HL-60 (cell line): ENCODE measurements at regions not wholly inside any gene's neighbourhood (a gene's known extent, or its start where the extent isn't known, plus 50 kb on each side); places are given as distances from the start of the nearest gene placed in this dataset.

Source experiments
- DNase-seq, 2 experiments: peaks; one replicate each; pipeline ENCODE4 v3.0.0-alpha.2; 2010 to 2020; ENCODE audit warnings: low read depth in 1 of 2, low spot score in 1 of 2
- H3K27ac ChIP-seq: fragments of 250-450 bp; sonication (Bioruptor Pico); replicated peaks from 2 replicates; pipeline ENCODE4 v1.5.1; 2020; ENCODE audit warnings: mild to moderate bottlenecking, moderate library complexity
- H3K27me3 ChIP-seq: fragments of 250-450 bp; sonication (Bioruptor Pico); 2 replicates; pipeline ENCODE4 v1.5.1; 2021; ENCODE audit warnings: mild to moderate bottlenecking, moderate library complexity; ENCODE audit not compliant: insufficient read depth, poor library complexity, severe bottlenecking
- H3K4me3 ChIP-seq: replicated peaks from 2 replicates; pipeline ENCODE4 v1.5.1; 2011; ENCODE audit warnings: mild to moderate bottlenecking, control low read depth, low read length; ENCODE audit not compliant: insufficient read depth
- GABPA ChIP-seq: IDR thresholded peaks from 2 replicates; pipeline ENCODE4 v1.6.1; 2012; ENCODE audit warnings: low read depth
- POLR2AphosphoS5 ChIP-seq: IDR thresholded peaks from 2 replicates; pipeline ENCODE4 v1.6.1; 2012; ENCODE audit warnings: low read depth
- SPI1 ChIP-seq: IDR thresholded peaks from 2 replicates; pipeline ENCODE4 v1.6.1; 2012; ENCODE audit warnings: low read depth, mild to moderate bottlenecking, borderline replicate concordance
- TF ChIP-seq, protein P1 (sequence below): IDR thresholded peaks from one replicate; pipeline ENCODE4 v1.5.1; 2011; ENCODE audit warnings: low read length, control low read depth, inconsistent platforms; ENCODE audit not compliant: insufficient read depth
- TF ChIP-seq, protein P2 (sequence below): IDR thresholded peaks from 2 replicates; pipeline ENCODE4 v1.6.1; 2012; ENCODE audit warnings: low read depth; ENCODE audit not compliant: insufficient replicate concordance

DNA sequence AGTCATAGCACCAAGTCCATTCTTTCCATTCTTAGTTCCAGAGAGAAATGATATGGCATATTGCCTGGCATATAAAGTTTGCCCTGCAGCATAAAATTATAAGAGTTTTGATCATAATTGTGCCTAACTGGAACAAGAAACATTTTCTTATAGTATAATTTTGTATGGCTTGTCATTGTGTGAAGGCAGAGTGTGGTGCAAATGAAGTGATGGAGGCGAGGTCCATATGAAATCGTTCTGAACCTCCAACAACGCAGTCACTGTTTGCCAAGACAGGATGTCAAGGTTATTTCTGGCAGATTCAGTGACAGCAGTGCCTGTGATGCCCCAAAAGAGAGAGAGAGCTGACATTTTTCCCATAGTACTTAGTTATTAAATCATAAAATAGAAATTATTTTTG is 584.0 kb downstream of the ADGRL2 start:
- TF ChIP-seq, protein P1, sequence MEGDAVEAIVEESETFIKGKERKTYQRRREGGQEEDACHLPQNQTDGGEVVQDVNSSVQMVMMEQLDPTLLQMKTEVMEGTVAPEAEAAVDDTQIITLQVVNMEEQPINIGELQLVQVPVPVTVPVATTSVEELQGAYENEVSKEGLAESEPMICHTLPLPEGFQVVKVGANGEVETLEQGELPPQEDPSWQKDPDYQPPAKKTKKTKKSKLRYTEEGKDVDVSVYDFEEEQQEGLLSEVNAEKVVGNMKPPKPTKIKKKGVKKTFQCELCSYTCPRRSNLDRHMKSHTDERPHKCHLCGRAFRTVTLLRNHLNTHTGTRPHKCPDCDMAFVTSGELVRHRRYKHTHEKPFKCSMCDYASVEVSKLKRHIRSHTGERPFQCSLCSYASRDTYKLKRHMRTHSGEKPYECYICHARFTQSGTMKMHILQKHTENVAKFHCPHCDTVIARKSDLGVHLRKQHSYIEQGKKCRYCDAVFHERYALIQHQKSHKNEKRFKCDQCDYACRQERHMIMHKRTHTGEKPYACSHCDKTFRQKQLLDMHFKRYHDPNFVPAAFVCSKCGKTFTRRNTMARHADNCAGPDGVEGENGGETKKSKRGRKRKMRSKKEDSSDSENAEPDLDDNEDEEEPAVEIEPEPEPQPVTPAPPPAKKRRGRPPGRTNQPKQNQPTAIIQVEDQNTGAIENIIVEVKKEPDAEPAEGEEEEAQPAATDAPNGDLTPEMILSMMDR = no peak
- TF ChIP-seq, protein P2, sequence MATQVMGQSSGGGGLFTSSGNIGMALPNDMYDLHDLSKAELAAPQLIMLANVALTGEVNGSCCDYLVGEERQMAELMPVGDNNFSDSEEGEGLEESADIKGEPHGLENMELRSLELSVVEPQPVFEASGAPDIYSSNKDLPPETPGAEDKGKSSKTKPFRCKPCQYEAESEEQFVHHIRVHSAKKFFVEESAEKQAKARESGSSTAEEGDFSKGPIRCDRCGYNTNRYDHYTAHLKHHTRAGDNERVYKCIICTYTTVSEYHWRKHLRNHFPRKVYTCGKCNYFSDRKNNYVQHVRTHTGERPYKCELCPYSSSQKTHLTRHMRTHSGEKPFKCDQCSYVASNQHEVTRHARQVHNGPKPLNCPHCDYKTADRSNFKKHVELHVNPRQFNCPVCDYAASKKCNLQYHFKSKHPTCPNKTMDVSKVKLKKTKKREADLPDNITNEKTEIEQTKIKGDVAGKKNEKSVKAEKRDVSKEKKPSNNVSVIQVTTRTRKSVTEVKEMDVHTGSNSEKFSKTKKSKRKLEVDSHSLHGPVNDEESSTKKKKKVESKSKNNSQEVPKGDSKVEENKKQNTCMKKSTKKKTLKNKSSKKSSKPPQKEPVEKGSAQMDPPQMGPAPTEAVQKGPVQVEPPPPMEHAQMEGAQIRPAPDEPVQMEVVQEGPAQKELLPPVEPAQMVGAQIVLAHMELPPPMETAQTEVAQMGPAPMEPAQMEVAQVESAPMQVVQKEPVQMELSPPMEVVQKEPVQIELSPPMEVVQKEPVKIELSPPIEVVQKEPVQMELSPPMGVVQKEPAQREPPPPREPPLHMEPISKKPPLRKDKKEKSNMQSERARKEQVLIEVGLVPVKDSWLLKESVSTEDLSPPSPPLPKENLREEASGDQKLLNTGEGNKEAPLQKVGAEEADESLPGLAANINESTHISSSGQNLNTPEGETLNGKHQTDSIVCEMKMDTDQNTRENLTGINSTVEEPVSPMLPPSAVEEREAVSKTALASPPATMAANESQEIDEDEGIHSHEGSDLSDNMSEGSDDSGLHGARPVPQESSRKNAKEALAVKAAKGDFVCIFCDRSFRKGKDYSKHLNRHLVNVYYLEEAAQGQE = no peak
- TF ChIP-seq GABPA (no peak), SPI1 (no peak), POLR2AphosphoS5 (no peak)
- no peak overlapping the region for H3K27ac ChIP-seq

DNA sequence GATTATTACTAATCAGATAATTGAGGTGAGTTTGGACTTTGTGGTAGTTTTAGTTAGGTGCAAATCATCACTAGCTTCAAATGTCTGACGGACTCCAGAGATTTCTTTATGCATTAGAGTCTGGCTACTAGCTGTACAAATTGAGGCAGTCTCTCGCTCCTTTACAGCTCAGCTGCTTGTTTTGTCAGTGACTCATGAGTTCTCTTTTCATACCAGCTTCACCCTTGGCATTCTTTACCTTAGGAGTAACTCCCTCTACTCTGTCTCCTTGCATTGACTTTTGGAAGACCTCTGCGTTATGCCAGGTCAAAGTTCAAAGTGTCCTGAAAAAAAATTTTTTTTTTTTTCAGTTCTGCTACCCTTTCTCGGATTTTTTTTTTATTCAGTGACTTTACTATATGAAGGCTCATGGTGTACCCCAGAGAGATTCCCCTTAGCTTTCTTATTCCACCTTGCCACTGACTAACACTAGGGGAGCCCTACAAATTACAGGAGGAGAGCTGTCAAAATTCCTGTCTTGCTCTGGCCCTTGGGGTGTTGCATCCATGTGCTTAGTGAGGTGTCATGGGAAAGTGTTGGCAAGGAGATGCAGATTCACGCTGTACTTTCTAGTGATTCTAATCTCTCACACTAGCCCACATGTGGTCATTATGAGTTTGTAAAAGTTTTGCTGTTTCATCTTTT is 576.6 kb downstream of the ADGRL2 start:
- Histone ChIP-seq H3K4me3 (no peak overlapping the region), H3K27me3 (no peaks in the 10 kb centered on the region), H3K27ac (no peak overlapping the region)
- TF ChIP-seq, protein P1 = no peak
- TF ChIP-seq, protein P2 = no peak
- TF ChIP-seq GABPA (no peak), POLR2AphosphoS5 (no peak), SPI1 (no peak)
- no peak for DNase-seq

More for the DNA sequence above, 584.0 kb downstream of the ADGRL2 start:
- Histone ChIP-seq H3K27me3 (no peaks in the 10 kb centered on the region), H3K4me3 (no peak overlapping the region)
- no peak for DNase-seq

DNA sequence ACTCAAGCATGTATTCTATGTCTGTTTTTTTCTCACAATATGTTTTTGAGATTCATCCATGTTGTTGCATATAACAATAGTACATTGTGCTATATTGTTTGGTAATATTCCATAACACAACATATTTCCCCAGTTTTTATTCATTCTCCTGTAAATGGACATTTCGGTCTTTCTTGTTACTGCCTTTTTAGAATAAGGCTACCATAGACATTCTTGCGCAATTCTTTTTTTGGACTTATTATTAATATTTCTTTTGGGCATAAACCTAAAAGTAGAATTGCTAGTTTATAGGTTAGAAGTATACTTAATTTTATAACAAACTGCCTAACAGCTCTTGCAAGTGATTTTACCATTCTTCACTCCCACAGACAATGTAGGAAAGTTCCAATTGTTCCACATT is 573.0 kb downstream of the ADGRL2 start:
- no peak overlapping the region for H3K27ac ChIP-seq
- no peak for DNase-seq
- TF ChIP-seq, protein P1 = no peak
- TF ChIP-seq, protein P2 = no peak
- no peak for TF ChIP-seq POLR2AphosphoS5
- TF ChIP-seq SPI1 = no peak
- TF ChIP-seq GABPA = no peak
- H3K27me3 ChIP-seq = no peaks in the 10 kb centered on the region
- no peak overlapping the region for H3K4me3 ChIP-seq
